Endodermal cell (in vitro differentiated cells): ENCODE measurements at regions not wholly inside any gene's neighbourhood (a gene's known extent, or its start where the extent isn't known, plus 50 kb on each side); places are given as distances from the start of the nearest gene placed in this dataset.

Experiments used
- DNase-seq: peaks from one replicate; pipeline ENCODE4 v3.0.0-alpha.2; 2017
- H3K27ac ChIP-seq: 2 replicates; pipeline ENCODE4 v1.5.1; 2013; ENCODE audit warnings: mild to moderate bottlenecking, low read depth, low read length, moderate library complexity
- H3K27me3 ChIP-seq: 2 replicates; pipeline ENCODE4 v1.6.1; 2013; ENCODE audit warnings: mild to moderate bottlenecking, low read length, moderate library complexity; ENCODE audit not compliant: insufficient read depth, control insufficient read depth, poor library complexity, severe bottlenecking
- H3K36me3 ChIP-seq: 2 replicates; pipeline ENCODE4 v1.7.0; 2013; ENCODE audit warnings: mild to moderate bottlenecking, low read length, moderate library complexity; ENCODE audit not compliant: control insufficient read depth, insufficient read depth
- H3K4me1 ChIP-seq: one replicate; pipeline ENCODE4 v1.7.0; 2013; ENCODE audit warnings: low read length; ENCODE audit not compliant: control insufficient read depth, insufficient read depth
- H3K4me3 ChIP-seq: 2 replicates; pipeline ENCODE4 v1.5.1; 2013; ENCODE audit warnings: mild to moderate bottlenecking, low read length, moderate library complexity
- H3K9ac ChIP-seq: 2 replicates; pipeline ENCODE4 v1.6.1; 2013; ENCODE audit warnings: mild to moderate bottlenecking, low read length, moderate library complexity; ENCODE audit not compliant: poor library complexity, severe bottlenecking; ENCODE audit errors: extremely low read depth
- H3K9me3 ChIP-seq: 2 replicates; pipeline ENCODE4 v1.6.1; 2013; ENCODE audit warnings: mild to moderate bottlenecking, low read length, moderate library complexity; ENCODE audit not compliant: control insufficient read depth
- H3K27ac Mint-ChIP-seq: 2 replicates; pipeline ENCODE4 v1.8.0; 2020; ENCODE audit warnings: mixed read lengths
- H3K27me3 Mint-ChIP-seq: 2 replicates; pipeline ENCODE4 v1.8.0; 2021; ENCODE audit warnings: mild to moderate bottlenecking, mixed read lengths; ENCODE audit not compliant: insufficient read depth
- H3K36me3 Mint-ChIP-seq: 2 replicates; pipeline ENCODE4 v1.8.0; 2020; ENCODE audit warnings: low read depth, mixed read lengths
- H3K4me1 Mint-ChIP-seq: 2 replicates; pipeline ENCODE4 v1.8.0; 2020; ENCODE audit warnings: mixed read lengths
- H3K4me3 Mint-ChIP-seq: 2 replicates; pipeline ENCODE4 v1.8.0; 2020; ENCODE audit warnings: mild to moderate bottlenecking, moderate library complexity, mixed read lengths
- H3K9me3 Mint-ChIP-seq: 2 replicates; pipeline ENCODE4 v1.8.0; 2020; ENCODE audit warnings: mild to moderate bottlenecking, mixed read lengths
- WGBS, 2 experiments: methylation state at CpG; one replicate each; pipeline versions ENCODE4 v1.1.5 to v1.1.7; 2013; ENCODE audit warnings: missing lambda C conversion rate in 2 of 2, mixed read lengths in 1 of 2; ENCODE audit not compliant: insufficient coverage in 1 of 2, insufficient read length in 1 of 2; 5-methylcytosine and 5-hydroxymethylcytosine counted together
- TF ChIP-seq, protein P1 (sequence below): fragments of 200-600 bp; sonication (generic); conservative IDR thresholded peaks from 2 replicates; pipeline ENCODE4 v1.5.0; 2021; ENCODE audit warnings: antibody characterized with exemption, mild to moderate bottlenecking

GRCh38 chr10:123385508-123386080, 231.4 kb downstream of the BUB3 start:
- H3K36me3 Mint-ChIP-seq, result peaks cover 14% of the 10 kb centered on the region
- Histone ChIP-seq H3K27me3 (no peaks in the 10 kb centered on the region), H3K36me3 (no peaks in the 10 kb centered on the region), H3K27ac (no peak overlapping the region), H3K4me3 (no peak overlapping the region), H3K4me1 (no peaks in the 10 kb centered on the region), H3K9me3 (peaks cover 22% of the 10 kb centered on the region), H3K9ac (no peak overlapping the region)
- 66% methylated on average over 2 of the region's 2 CpGs; no CpG with 5 or more reads in 1 of the 2 experiments for WGBS, 2 experiments
- peaks cover 5% of the 10 kb centered on the region for H3K27me3 Mint-ChIP-seq
- peak; percentile 16 for DNase-seq
- TF ChIP-seq, protein P1, sequence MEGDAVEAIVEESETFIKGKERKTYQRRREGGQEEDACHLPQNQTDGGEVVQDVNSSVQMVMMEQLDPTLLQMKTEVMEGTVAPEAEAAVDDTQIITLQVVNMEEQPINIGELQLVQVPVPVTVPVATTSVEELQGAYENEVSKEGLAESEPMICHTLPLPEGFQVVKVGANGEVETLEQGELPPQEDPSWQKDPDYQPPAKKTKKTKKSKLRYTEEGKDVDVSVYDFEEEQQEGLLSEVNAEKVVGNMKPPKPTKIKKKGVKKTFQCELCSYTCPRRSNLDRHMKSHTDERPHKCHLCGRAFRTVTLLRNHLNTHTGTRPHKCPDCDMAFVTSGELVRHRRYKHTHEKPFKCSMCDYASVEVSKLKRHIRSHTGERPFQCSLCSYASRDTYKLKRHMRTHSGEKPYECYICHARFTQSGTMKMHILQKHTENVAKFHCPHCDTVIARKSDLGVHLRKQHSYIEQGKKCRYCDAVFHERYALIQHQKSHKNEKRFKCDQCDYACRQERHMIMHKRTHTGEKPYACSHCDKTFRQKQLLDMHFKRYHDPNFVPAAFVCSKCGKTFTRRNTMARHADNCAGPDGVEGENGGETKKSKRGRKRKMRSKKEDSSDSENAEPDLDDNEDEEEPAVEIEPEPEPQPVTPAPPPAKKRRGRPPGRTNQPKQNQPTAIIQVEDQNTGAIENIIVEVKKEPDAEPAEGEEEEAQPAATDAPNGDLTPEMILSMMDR, result no peak
- H3K9me3 Mint-ChIP-seq, result peaks cover 44% of the 10 kb centered on the region
- no peaks in the 10 kb centered on the region for H3K4me1 Mint-ChIP-seq
- H3K27ac Mint-ChIP-seq, result no peak overlapping the region
- H3K4me3 Mint-ChIP-seq, result no peak overlapping the region

GRCh38 chr10:123389520-123389919, 235.3 kb downstream of the BUB3 start:
- H3K9ac ChIP-seq, result no peak overlapping the region
- no peaks in the 10 kb centered on the region for H3K36me3 ChIP-seq
- Mint-ChIP-seq H3K27me3 (no peaks in the 10 kb centered on the region), H3K27ac (no peak overlapping the region), H3K4me1 (no peaks in the 10 kb centered on the region), H3K9me3 (peaks cover 49% of the 10 kb centered on the region), H3K36me3 (peaks cover 18% of the 10 kb centered on the region), H3K4me3 (no peak overlapping the region)
- 84% methylated on average over 2 of the region's 2 CpGs; no CpG with 5 or more reads in 1 of the 2 experiments for WGBS, 2 experiments
- no peak overlapping the region for H3K27ac ChIP-seq
- no peaks in the 10 kb centered on the region for H3K27me3 ChIP-seq
- no peak overlapping the region for H3K4me3 ChIP-seq
- H3K9me3 ChIP-seq, result peaks cover 22% of the 10 kb centered on the region
- no peak for DNase-seq
- H3K4me1 ChIP-seq, result no peaks in the 10 kb centered on the region
- TF ChIP-seq, protein P1, result no peak

DNA sequence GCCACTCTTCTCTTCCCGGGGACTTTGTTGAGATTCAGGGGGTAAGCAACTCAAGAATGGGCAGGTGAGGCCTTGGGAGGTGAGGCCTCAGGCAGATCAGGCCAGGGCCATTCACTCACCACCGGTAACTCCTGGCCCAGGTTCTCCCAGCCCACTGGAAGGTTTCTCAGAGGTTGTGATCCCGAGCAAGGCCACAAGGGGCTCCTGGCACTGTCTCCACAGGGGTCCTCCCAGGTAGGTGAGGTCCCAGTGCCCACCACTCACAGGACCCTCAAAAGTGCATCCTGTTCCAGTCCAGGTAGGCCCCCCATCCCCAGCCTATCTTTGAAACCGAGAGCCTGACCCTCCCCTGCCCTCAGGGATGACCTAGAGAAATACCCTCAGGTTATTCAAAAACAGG, 236.1 kb downstream of the BUB3 start:
- TF ChIP-seq, protein P1, result peak; percentile 58
- no peaks in the 10 kb centered on the region for H3K4me1 ChIP-seq
- no peaks in the 10 kb centered on the region for H3K4me1 Mint-ChIP-seq
- no peak overlapping the region for H3K4me3 ChIP-seq
- peaks cover 25% of the 10 kb centered on the region for H3K36me3 Mint-ChIP-seq
- peak; percentile 45 for DNase-seq
- H3K27me3 Mint-ChIP-seq, result no peaks in the 10 kb centered on the region
- H3K27ac ChIP-seq, result no peak overlapping the region
- H3K9ac ChIP-seq, result no peak overlapping the region
- H3K27me3 ChIP-seq, result no peaks in the 10 kb centered on the region
- H3K9me3 ChIP-seq, result peaks cover 20% of the 10 kb centered on the region
- no peaks in the 10 kb centered on the region for H3K36me3 ChIP-seq
- no peak overlapping the region for H3K27ac Mint-ChIP-seq
- WGBS, 2 experiments, result 89 to 100% methylated on average over 1 to 4 of the region's 4 CpGs
- peaks cover 52% of the 10 kb centered on the region for H3K9me3 Mint-ChIP-seq
- no peak overlapping the region for H3K4me3 Mint-ChIP-seq
